Transverse colon (tissue), 4 donors: ENCODE measurements at regions not wholly inside any gene's neighbourhood (a gene's known extent, or its start where the extent isn't known, plus 50 kb on each side); places are given as distances from the start of the nearest gene placed in this dataset.

Experiments used
- DNase-seq: peaks from one replicate; pipeline ENCODE4 v3.0.0-alpha.2; 2019
- H3K27ac ChIP-seq, 4 donors: fragments of 200-600 bp; sonication (generic); 2 replicates each; pipeline ENCODE4 v1.5.1; 2016 to 2018; ENCODE audit warnings: inconsistent platforms in 4 of 4
- H3K27me3 ChIP-seq: fragments of 200-600 bp; sonication (generic); 2 replicates; pipeline ENCODE4 v1.5.1; 2017; ENCODE audit warnings: inconsistent platforms
- H3K36me3 ChIP-seq, 4 donors: fragments of 200-600 bp; sonication (generic); 2 replicates each; pipeline ENCODE4 v1.5.1; 2017 to 2019; ENCODE audit warnings: inconsistent platforms in 4 of 4
- H3K4me1 ChIP-seq, 4 donors: fragments of 200-600 bp; sonication (generic); 2 replicates each; pipeline ENCODE4 v1.5.1; 2017 to 2020; ENCODE audit warnings: inconsistent platforms in 4 of 4
- H3K4me3 ChIP-seq, 4 donors: fragments of 200-600 bp; sonication (generic); 1 replicate in 1 of 4; 2 replicates in 3 of 4; pipeline versions ENCODE4 v1.5.1 to v1.6.1; 2017 to 2019; ENCODE audit warnings: inconsistent platforms in 4 of 4
- H3K9me3 ChIP-seq, 2 donors: fragments of 200-600 bp; sonication (generic); 2 replicates each; pipeline ENCODE4 v1.5.1; 2017 to 2019; ENCODE audit warnings: inconsistent platforms in 2 of 2
- EP300 ChIP-seq: sonication (generic); formaldehyde crosslinking; IDR thresholded peaks from one replicate; pipeline ENCODE4 v1.6.1; 2017; ENCODE audit warnings: antibody characterized with exemption, low read depth
- POLR2A ChIP-seq: fragments of 450-650 bp; IDR thresholded peaks from one replicate; pipeline ENCODE4 v1.6.1; 2016; ENCODE audit warnings: antibody characterized with exemption, mild to moderate bottlenecking, moderate library complexity
- POLR2AphosphoS5 ChIP-seq, 3 donors: sonication (generic); formaldehyde crosslinking; IDR thresholded peaks; one replicate each; pipeline ENCODE4 v1.6.1; 2016; ENCODE audit warnings: antibody characterized with exemption in 3 of 3
- WGBS, 2 donors: methylation state at CpG; one replicate each; pipeline ENCODE4 v1.1.5; 2018; ENCODE audit warnings: low coverage in 1 of 2; 5-methylcytosine and 5-hydroxymethylcytosine counted together
- in situ Hi-C, 4 donors: fragments of 200-750 bp; cut with MboI; loops; one replicate each; pipeline versions ENCODE4 v1.15.0 to v1.15.1; 2017; ENCODE audit warnings: low sequenced_read_pairs in 3 of 4, low pct_ligation_motif_present in 1 of 4, low pct_unique_long_range_greater_than_20kb in 1 of 4
- intact Hi-C: fragments of 100-400 bp; cut with DNase I; formaldehyde crosslinking; loops from one replicate; pipeline ENCODE4 v1.15.1; 2023; ENCODE audit warnings: low total_unique reads
- TF ChIP-seq, protein P1 (sequence below), 5 experiments: fragments of 200-600 bp in 3 of 5; fragments of 450-650 bp in 2 of 5; sonication (generic) in 3 of 5; IDR thresholded peaks; 1 replicate in 2 of 5; 2 replicates in 3 of 5; pipeline ENCODE4 v1.5.1; 2016 to 2017; ENCODE audit warnings: antibody characterized with exemption in 5 of 5, inconsistent platforms in 3 of 5, mild to moderate bottlenecking in 2 of 5, moderate library complexity in 1 of 5

DNA sequence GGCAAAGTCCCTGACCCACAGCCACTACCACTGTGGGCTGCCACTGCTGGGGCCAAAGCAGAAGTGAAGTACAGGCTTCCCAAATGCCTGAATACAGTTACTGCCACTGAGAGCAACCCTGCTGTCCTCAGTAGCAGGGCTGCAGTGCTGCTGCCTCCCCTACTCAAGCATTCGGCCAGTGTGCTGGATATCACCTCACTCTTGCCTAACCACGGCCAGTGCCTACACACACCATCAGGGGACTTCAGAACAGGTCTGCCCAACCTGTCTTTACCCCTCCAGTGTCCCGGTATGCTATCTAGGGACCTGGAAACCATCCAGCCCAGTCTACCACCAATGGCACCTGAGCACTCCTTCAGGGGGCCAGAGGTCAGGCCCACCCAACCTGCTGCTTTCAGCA is 261.5 kb upstream of the COL8A1 start:
- Histone ChIP-seq H3K27ac (no peak overlapping the region), H3K27me3 (no peaks in the 10 kb centered on the region), H3K4me1 (no peaks in the 10 kb centered on the region), H3K9me3 (no peaks in the 10 kb centered on the region), H3K36me3 (no peaks in the 10 kb centered on the region), H3K4me3 (no peak overlapping the region)
- 80% methylated on average over 3 of the region's 3 CpGs; no CpG with 5 or more reads in 1 of the 2 donors for WGBS, 2 donors
- DNase-seq = no peak
- in situ Hi-C loops = loop anchor here in 1 of 4 donors (25.0 kb wide), 1 partner anchor 110 kb away; no protein-coding TSS in a partner anchor
- intact Hi-C loops = no loop called here
- TF ChIP-seq, protein P1, sequence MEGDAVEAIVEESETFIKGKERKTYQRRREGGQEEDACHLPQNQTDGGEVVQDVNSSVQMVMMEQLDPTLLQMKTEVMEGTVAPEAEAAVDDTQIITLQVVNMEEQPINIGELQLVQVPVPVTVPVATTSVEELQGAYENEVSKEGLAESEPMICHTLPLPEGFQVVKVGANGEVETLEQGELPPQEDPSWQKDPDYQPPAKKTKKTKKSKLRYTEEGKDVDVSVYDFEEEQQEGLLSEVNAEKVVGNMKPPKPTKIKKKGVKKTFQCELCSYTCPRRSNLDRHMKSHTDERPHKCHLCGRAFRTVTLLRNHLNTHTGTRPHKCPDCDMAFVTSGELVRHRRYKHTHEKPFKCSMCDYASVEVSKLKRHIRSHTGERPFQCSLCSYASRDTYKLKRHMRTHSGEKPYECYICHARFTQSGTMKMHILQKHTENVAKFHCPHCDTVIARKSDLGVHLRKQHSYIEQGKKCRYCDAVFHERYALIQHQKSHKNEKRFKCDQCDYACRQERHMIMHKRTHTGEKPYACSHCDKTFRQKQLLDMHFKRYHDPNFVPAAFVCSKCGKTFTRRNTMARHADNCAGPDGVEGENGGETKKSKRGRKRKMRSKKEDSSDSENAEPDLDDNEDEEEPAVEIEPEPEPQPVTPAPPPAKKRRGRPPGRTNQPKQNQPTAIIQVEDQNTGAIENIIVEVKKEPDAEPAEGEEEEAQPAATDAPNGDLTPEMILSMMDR (IDR thresholded peaks at IDR 0.05) = no peak
- no peak for TF ChIP-seq POLR2AphosphoS5 (IDR thresholded peaks at IDR 0.05)
- TF ChIP-seq POLR2A = no peak
- TF ChIP-seq EP300 = no peak

DNA sequence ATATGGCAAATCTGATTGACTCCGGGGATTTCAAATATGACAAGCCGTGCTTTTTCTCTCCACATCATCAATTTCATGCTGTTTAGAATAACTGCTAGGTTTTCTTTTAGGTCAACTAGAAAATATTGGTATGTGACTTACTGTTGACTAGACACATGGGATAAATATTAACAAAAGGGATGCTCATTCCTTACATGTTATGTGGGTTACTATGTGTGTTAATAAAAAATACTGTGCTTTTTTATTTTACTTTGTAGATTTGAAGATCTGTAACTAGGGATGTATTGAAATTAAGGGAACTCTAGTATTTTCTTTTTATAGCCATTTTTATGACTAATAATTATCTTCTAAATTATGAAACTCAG is 264.6 kb upstream of the COL8A1 start:
- Histone ChIP-seq H3K27ac (no peak overlapping the region), H3K36me3 (no peaks in the 10 kb centered on the region), H3K27me3 (no peaks in the 10 kb centered on the region), H3K4me3 (no peak overlapping the region), H3K4me1 (no peaks in the 10 kb centered on the region), H3K9me3 (no peaks in the 10 kb centered on the region)
- intact Hi-C loops (no loop called here), in situ Hi-C loops (no loop called here)
- no peak for TF ChIP-seq POLR2AphosphoS5 (IDR thresholded peaks at IDR 0.05)
- WGBS, 2 donors = 78 to 84% methylated on average over 2 of the region's 2 CpGs
- no peak for DNase-seq

DNA sequence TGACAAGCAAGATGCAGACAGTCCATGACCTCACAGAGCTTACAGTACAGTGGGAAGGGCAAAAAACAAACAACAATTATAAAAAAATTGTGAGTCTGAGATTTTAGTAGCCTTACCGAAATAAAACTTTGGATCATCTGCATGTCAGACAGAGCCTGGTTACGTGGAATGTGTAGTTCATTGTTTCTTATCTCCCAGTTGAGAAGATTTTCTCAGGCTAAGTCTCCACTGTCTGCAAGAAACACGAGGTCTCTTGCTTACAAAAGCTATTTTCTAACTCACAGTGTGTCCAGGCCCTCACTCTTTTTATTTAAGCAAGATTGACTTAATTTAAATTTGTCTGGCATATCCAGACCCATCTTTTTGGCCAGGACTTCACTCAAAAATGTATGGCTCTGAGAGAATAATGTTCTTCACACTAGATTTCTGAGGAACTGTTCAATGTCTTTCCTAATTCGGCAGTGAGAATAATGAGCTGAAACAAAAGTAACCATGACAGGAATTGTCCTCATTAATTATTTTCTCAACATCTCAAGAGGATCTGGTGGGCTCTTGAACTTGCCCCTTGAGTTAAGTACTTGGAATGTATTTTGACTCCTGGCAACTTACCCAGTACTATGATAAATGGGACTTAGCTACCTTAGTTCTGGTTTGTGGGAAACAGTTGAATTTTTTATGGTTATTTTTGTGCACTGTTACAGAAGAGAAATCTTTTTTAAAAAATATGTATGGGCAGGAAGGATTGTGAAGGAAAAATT is 265.1 kb upstream of the COL8A1 start:
- Histone ChIP-seq H3K4me1 (no peaks in the 10 kb centered on the region), H3K9me3 (no peaks in the 10 kb centered on the region), H3K27ac (no peak overlapping the region), H3K36me3 (no peaks in the 10 kb centered on the region), H3K27me3 (no peaks in the 10 kb centered on the region), H3K4me3 (no peak overlapping the region)
- TF ChIP-seq POLR2A (no peak), POLR2AphosphoS5 (IDR thresholded peaks at IDR 0.05) (no peak), EP300 (no peak)
- TF ChIP-seq, protein P1 (IDR thresholded peaks at IDR 0.05) = no peak
- intact Hi-C loops = no loop called here
- DNase-seq = no peak
- WGBS, 2 donors = 54 to 58% methylated on average over 2 to 4 of the region's 4 CpGs
- in situ Hi-C loops = no loop called here

DNA sequence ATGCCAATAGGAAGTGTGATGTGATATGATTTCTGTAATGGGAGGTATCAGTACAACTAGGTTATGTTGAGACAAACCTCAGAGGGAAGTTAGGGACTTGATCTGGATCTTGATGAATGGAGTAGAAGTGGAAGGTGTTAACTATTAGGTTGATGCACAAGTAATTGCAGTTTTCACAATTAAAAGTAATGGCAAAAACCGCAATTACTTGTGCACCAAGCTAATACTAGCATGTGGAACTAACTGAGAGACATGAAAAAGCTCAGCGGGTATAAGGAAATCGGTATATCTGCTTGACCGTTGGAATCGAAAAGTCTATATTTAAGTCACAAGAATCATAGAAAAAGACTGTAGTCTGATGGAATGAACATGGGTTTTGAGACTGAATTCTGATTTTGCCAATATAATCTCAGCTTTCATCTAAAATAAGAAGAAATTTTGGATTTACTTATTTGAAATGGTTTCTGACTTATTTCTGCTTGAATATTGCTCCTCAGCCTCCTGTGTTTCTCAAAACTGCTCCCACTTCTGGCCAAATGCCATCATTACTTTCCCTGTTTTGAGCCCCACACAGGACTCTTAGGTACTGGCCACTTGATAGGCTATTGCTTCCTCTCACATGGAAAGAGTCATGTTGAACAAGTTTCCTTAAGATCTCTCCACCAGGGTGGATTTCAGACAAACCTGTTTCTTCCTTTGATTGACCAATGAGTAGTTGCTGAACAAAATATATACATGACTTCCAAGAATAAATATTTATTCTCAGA is 271.5 kb upstream of the COL8A1 start:
- no peak for DNase-seq
- Histone ChIP-seq H3K36me3 (no peaks in the 10 kb centered on the region), H3K27me3 (no peaks in the 10 kb centered on the region), H3K4me1 (no peaks in the 10 kb centered on the region), H3K27ac (no peak overlapping the region), H3K4me3 (no peak overlapping the region), H3K9me3 (no peaks in the 10 kb centered on the region)
- WGBS, 2 donors = 73 to 78% methylated on average over 5 of the region's 5 CpGs
- TF ChIP-seq EP300 = no peak
- TF ChIP-seq POLR2A = no peak
- no peak for TF ChIP-seq POLR2AphosphoS5 (IDR thresholded peaks at IDR 0.05)
- TF ChIP-seq, protein P1 (IDR thresholded peaks at IDR 0.05) = no peak
- in situ Hi-C loops = no loop called here
- intact Hi-C loops = no loop called here
